H9 (cell line): ENCODE measurements at regions not wholly inside any gene's neighbourhood (a gene's known extent, or its start where the extent isn't known, plus 50 kb on each side); places are given as distances from the start of the nearest gene placed in this dataset.

Experiments used
- DNase-seq: peaks from one replicate; pipeline ENCODE4 v3.0.0-alpha.2; 2017
- H2AFZ ChIP-seq: one replicate; pipeline ENCODE4 v1.6.1; 2013; ENCODE audit warnings: mild to moderate bottlenecking, low read length, control low read depth, moderate library complexity
- H2AK5ac ChIP-seq: 2 replicates; pipeline ENCODE4 v1.6.1; 2013; ENCODE audit warnings: low read length, control low read depth, mixed read lengths; ENCODE audit not compliant: insufficient read length
- H2BK120ac ChIP-seq: one replicate; pipeline ENCODE4 v1.6.1; 2013; ENCODE audit warnings: low read depth, mild to moderate bottlenecking, low read length, control low read depth, inconsistent platforms; ENCODE audit not compliant: poor library complexity, severe bottlenecking
- H2BK12ac ChIP-seq: 2 replicates; pipeline ENCODE4 v1.6.1; 2013; ENCODE audit warnings: low read length, control low read depth, mixed read lengths, low read depth; ENCODE audit not compliant: insufficient read length
- H2BK15ac ChIP-seq: 2 replicates; pipeline ENCODE4 v1.6.1; 2013; ENCODE audit warnings: low read depth, low read length, control low read depth
- H2BK20ac ChIP-seq: one replicate; pipeline ENCODE4 v1.6.1; 2013; ENCODE audit warnings: low read depth, mild to moderate bottlenecking, low read length, control low read depth, inconsistent platforms; ENCODE audit not compliant: poor library complexity, severe bottlenecking
- H2BK5ac ChIP-seq: 2 replicates; pipeline ENCODE4 v1.6.1; 2013; ENCODE audit warnings: low read length, control low read depth, mixed read lengths; ENCODE audit not compliant: insufficient read length
- H3K14ac ChIP-seq: 2 replicates; pipeline ENCODE4 v1.6.1; 2013; ENCODE audit warnings: low read length, control low read depth; ENCODE audit not compliant: insufficient read depth
- H3K18ac ChIP-seq: 2 replicates; pipeline ENCODE4 v1.6.1; 2013; ENCODE audit warnings: low read depth, mild to moderate bottlenecking, mixed read lengths, low read length, control low read depth; ENCODE audit not compliant: insufficient read length
- H3K23ac ChIP-seq: 2 replicates; pipeline ENCODE4 v1.6.1; 2013; ENCODE audit warnings: low read length, control low read depth, mixed read lengths, low read depth; ENCODE audit not compliant: insufficient read length
- H3K23me2 ChIP-seq: 2 replicates; pipeline ENCODE4 v1.6.1; 2013; ENCODE audit warnings: low read depth, mild to moderate bottlenecking, mixed read lengths, low read length, control low read depth; ENCODE audit not compliant: insufficient read length, poor library complexity, severe bottlenecking
- H3K27ac ChIP-seq: 2 replicates; pipeline ENCODE4 v1.5.1; 2013; ENCODE audit warnings: low read length, control low read depth, mixed read lengths, low read depth; ENCODE audit not compliant: insufficient read length
- H3K27me3 ChIP-seq: 2 replicates; pipeline ENCODE4 v1.6.1; 2013; ENCODE audit warnings: low read length, control low read depth, inconsistent platforms; ENCODE audit not compliant: insufficient read depth
- H3K4ac ChIP-seq: 2 replicates; pipeline ENCODE4 v1.6.1; 2013; ENCODE audit warnings: low read depth, mild to moderate bottlenecking, control low read depth, inconsistent platforms, low read length, moderate library complexity
- H3K4me1 ChIP-seq: 2 replicates; pipeline ENCODE4 v1.6.1; 2013; ENCODE audit warnings: low read length, control low read depth, inconsistent platforms; ENCODE audit not compliant: insufficient read depth
- H3K4me2 ChIP-seq: 2 replicates; pipeline ENCODE4 v1.6.1; 2013; ENCODE audit warnings: low read length, control low read depth, mixed read lengths; ENCODE audit not compliant: insufficient read length, insufficient read depth
- H3K56ac ChIP-seq: 2 replicates; pipeline ENCODE4 v1.6.1; 2013; ENCODE audit warnings: low read depth, mild to moderate bottlenecking, mixed read lengths, low read length, control low read depth; ENCODE audit not compliant: insufficient read length
- H3K79me1 ChIP-seq: 2 replicates; pipeline ENCODE4 v1.6.1; 2013; ENCODE audit warnings: low read depth, mild to moderate bottlenecking, moderate library complexity, low read length, control low read depth, inconsistent platforms; ENCODE audit not compliant: insufficient read depth, poor library complexity, severe bottlenecking
- H3K79me2 ChIP-seq: 2 replicates; pipeline ENCODE4 v1.6.1; 2013; ENCODE audit warnings: low read length, control low read depth, inconsistent platforms; ENCODE audit not compliant: insufficient read depth
- H3K9ac ChIP-seq: 2 replicates; pipeline ENCODE4 v1.6.1; 2013; ENCODE audit warnings: low read length, control low read depth, mixed read lengths; ENCODE audit not compliant: insufficient read length; ENCODE audit errors: extremely low read depth
- H3K9me3 ChIP-seq: one replicate; pipeline ENCODE4 v1.6.1; 2013; ENCODE audit warnings: low read depth, low read length, inconsistent platforms; ENCODE audit not compliant: control insufficient read depth
- H3T11ph ChIP-seq: one replicate; pipeline ENCODE4 v1.6.1; 2013; ENCODE audit warnings: mild to moderate bottlenecking, low read length, control low read depth, inconsistent platforms
- H4K20me1 ChIP-seq: one replicate; pipeline ENCODE4 v1.6.1; 2013; ENCODE audit not compliant: control insufficient read depth, insufficient read length, insufficient read depth
- H4K5ac ChIP-seq: 2 replicates; pipeline ENCODE4 v1.6.1; 2013; ENCODE audit warnings: low read depth, mild to moderate bottlenecking, mixed read lengths, low read length, control low read depth; ENCODE audit not compliant: insufficient read length
- H4K8ac ChIP-seq: replicated peaks from 2 replicates; pipeline ENCODE4 v1.6.1; 2013; ENCODE audit warnings: low read length, control low read depth, mixed read lengths, low read depth; ENCODE audit not compliant: insufficient read length
- H4K91ac ChIP-seq: 2 replicates; pipeline ENCODE4 v1.6.1; 2013; ENCODE audit warnings: low read depth, mild to moderate bottlenecking, moderate library complexity, mixed read lengths, low read length, control low read depth; ENCODE audit not compliant: insufficient read length
- H3K27ac Mint-ChIP-seq, 3 experiments: 2 replicates in 2 of 3; 3 replicates in 1 of 3; pipeline ENCODE4 v1.8.0; 2020 to 2021; ENCODE audit warnings: mixed read lengths in 3 of 3, mild to moderate bottlenecking in 1 of 3, moderate library complexity in 1 of 3
- H3K27me3 Mint-ChIP-seq: 2 replicates; pipeline ENCODE4 v1.8.0; 2021; ENCODE audit warnings: low read depth, mild to moderate bottlenecking, moderate library complexity, mixed read lengths
- H3K36me3 Mint-ChIP-seq, 3 experiments: 2 replicates in 2 of 3; 3 replicates in 1 of 3; pipeline ENCODE4 v1.8.0; 2020 to 2021; ENCODE audit warnings: low read depth in 3 of 3, mixed read lengths in 3 of 3; ENCODE audit not compliant: insufficient read depth in 1 of 3
- H3K4me1 Mint-ChIP-seq, 2 experiments: 2 replicates each; pipeline ENCODE4 v1.8.0; 2020; ENCODE audit warnings: mixed read lengths in 2 of 2
- H3K4me3 Mint-ChIP-seq, 2 experiments: 2 replicates in 1 of 2; 3 replicates in 1 of 2; pipeline ENCODE4 v1.8.0; 2020 to 2021; ENCODE audit warnings: mild to moderate bottlenecking in 2 of 2, mixed read lengths in 2 of 2, moderate library complexity in 1 of 2
- H3K9me3 Mint-ChIP-seq, 2 experiments: 2 replicates in 1 of 2; 3 replicates in 1 of 2; pipeline ENCODE4 v1.8.0; 2020; ENCODE audit warnings: mild to moderate bottlenecking in 2 of 2, mixed read lengths in 2 of 2, moderate library complexity in 1 of 2
- CTCF ChIP-seq: fragments of 200-600 bp; sonication (generic); conservative IDR thresholded peaks from 3 replicates; pipeline ENCODE4 v1.8.0; 2021; ENCODE audit warnings: antibody characterized with exemption, mild to moderate bottlenecking
- WGBS: extraction: QIAGEN DNeasy Blood & Tissue Kit; methylation state at CpG from one replicate; pipeline ENCODE4 v1.1.7; 2013; ENCODE audit warnings: missing lambda C conversion rate, low lambda C conversion rate, mixed read lengths; ENCODE audit not compliant: insufficient read length; ENCODE audit errors: extremely low coverage; 5-methylcytosine and 5-hydroxymethylcytosine counted together

GRCh38 chr6:30820193-30820592, 64.1 kb upstream of the DDR1 start:
- peaks cover 11 to 19% of the 10 kb centered on the region in 2 experiments for H3K4me1 Mint-ChIP-seq
- Histone ChIP-seq H3K79me2 (no peaks in the 10 kb centered on the region), H3K27me3 (no peaks in the 10 kb centered on the region), H2BK120ac (no peak overlapping the region), H3K4me2 (no peak overlapping the region), H2BK5ac (no peak overlapping the region), H2AK5ac (no peak overlapping the region), H2AFZ (no peak overlapping the region), H4K20me1 (no peaks in the 10 kb centered on the region), H3K9ac (no peak overlapping the region), H4K91ac (no peak overlapping the region), H3T11ph (no peak overlapping the region), H2BK12ac (no peak overlapping the region), H3K4me1 (no peaks in the 10 kb centered on the region), H3K18ac (no peak overlapping the region), H3K23ac (no peak overlapping the region), H2BK20ac (no peak overlapping the region), H3K56ac (no peak overlapping the region), H3K79me1 (no peaks in the 10 kb centered on the region), H4K5ac (no peak overlapping the region), H3K9me3 (no peaks in the 10 kb centered on the region), H3K14ac (no peak overlapping the region), H4K8ac (no peak overlapping the region), H2BK15ac (no peak overlapping the region), H3K4ac (no peak overlapping the region), H3K27ac (no peak overlapping the region), H3K23me2 (no peaks in the 10 kb centered on the region)
- DNase-seq, result no peak
- H3K36me3 Mint-ChIP-seq, result peaks cover 0 to 5% (median 2%) of the 10 kb centered on the region in 3 experiments; a peak in 2 of 7 replicates
- no peak overlapping the region for H3K4me3 Mint-ChIP-seq
- no peaks in the 10 kb centered on the region for H3K9me3 Mint-ChIP-seq
- no peak overlapping the region for H3K27ac Mint-ChIP-seq
- TF ChIP-seq CTCF, result no peak
- WGBS, result no CpG with 5 or more reads among the region's 1 CpG
- H3K27me3 Mint-ChIP-seq, result no peaks in the 10 kb centered on the region
